Right lung (tissue), 2 donors: ENCODE measurements at regions not wholly inside any gene's neighbourhood (a gene's known extent, or its start where the extent isn't known, plus 50 kb on each side); places are given as distances from the start of the nearest gene placed in this dataset.
"Not testable (repeated sequence)": the region's sequence is repeated elsewhere in the genome, so short reads cannot be mapped to it uniquely, and the experiment has no call there.

Experiments
- DNase-seq, 2 donors: peaks; one replicate each; pipeline ENCODE4 v3.0.0-alpha.2; 2013

- no peak for DNase-seq
Measured at GRCh38 chr5:143533978-143534760, 130.7 kb upstream of the NR3C1 start.

GRCh38 chr5:143533475-143533874 lies 130.0 kb upstream of the NR3C1 start:
- DNase-seq, result no peak

- DNase-seq, result no peak
Measured at GRCh38 chr5:143527808-143528207, 124.3 kb upstream of the NR3C1 start.

GRCh38 chr5:143525176-143525575 lies 121.7 kb upstream of the NR3C1 start:
- DNase-seq, result no peak

GRCh38 chr5:143524338-143524945 lies 121.0 kb upstream of the NR3C1 start:
- no peak for DNase-seq

GRCh38 chr5:143521846-143522400 lies 118.4 kb upstream of the NR3C1 start:
- no peak for DNase-seq

GRCh38 chr5:143521141-143521540 lies 117.7 kb upstream of the NR3C1 start:
- DNase-seq, result no peak

GRCh38 chr5:143519215-143519614 lies 115.7 kb upstream of the NR3C1 start:
- not testable (repeated sequence) for DNase-seq

- DNase-seq, result not testable (repeated sequence)
Measured at GRCh38 chr5:143517824-143518223, 114.3 kb upstream of the NR3C1 start.

GRCh38 chr5:143516249-143516648 lies 112.8 kb upstream of the NR3C1 start:
- DNase-seq, result no peak

- no peak for DNase-seq
Measured at GRCh38 chr5:143515829-143516228, 112.3 kb upstream of the NR3C1 start.

GRCh38 chr5:143514616-143515335 lies 111.3 kb upstream of the NR3C1 start:
- DNase-seq, result no peak

GRCh38 chr5:143513720-143514119 lies 110.2 kb upstream of the NR3C1 start:
- DNase-seq, result no peak

- DNase-seq, result no peak
Measured at GRCh38 chr5:143511736-143512135, 108.2 kb upstream of the NR3C1 start.

- no peak for DNase-seq
Measured at GRCh38 chr5:143509758-143510221, 106.3 kb upstream of the NR3C1 start.

- DNase-seq, result no peak
Measured at GRCh38 chr5:143506836-143507552, 103.5 kb upstream of the NR3C1 start.

GRCh38 chr5:143505934-143506333 lies 102.4 kb upstream of the NR3C1 start:
- no peak for DNase-seq

- no peak for DNase-seq
Measured at GRCh38 chr5:143505354-143505753, 101.9 kb upstream of the NR3C1 start.

GRCh38 chr5:143501310-143502044 lies 98.0 kb upstream of the NR3C1 start:
- DNase-seq, result no peak

- DNase-seq, result no peak
Measured at GRCh38 chr5:143499480-143500114, 96.1 kb upstream of the NR3C1 start.

- DNase-seq, result no peak
Measured at GRCh38 chr5:143498821-143499220, 95.3 kb upstream of the NR3C1 start.
